GM12878 (cell line): ENCODE measurements at regions not wholly inside any gene's neighbourhood (a gene's known extent, or its start where the extent isn't known, plus 50 kb on each side); places are given as distances from the start of the nearest gene placed in this dataset.

ENCODE experiments used
- CREB1 ChIP-seq: IDR thresholded peaks from 2 replicates; pipeline ENCODE4 v1.6.1; 2012; ENCODE audit warnings: low read depth, mild to moderate bottlenecking, inconsistent platforms
- EED ChIP-seq: sonication (generic); IDR thresholded peaks from 2 replicates; pipeline ENCODE4 v1.6.1; 2016; ENCODE audit warnings: antibody characterized with exemption, low read depth
- EZH2 ChIP-seq: IDR thresholded peaks from 2 replicates; pipeline ENCODE4 v1.6.1; 2012; ENCODE audit warnings: low read depth, mild to moderate bottlenecking, control low read depth, inconsistent platforms, low read length, borderline replicate concordance; ENCODE audit not compliant: control insufficient read depth
- HDGF ChIP-seq: fragments of 450-650 bp; IDR thresholded peaks from 2 replicates; pipeline ENCODE4 v1.6.1; 2016; ENCODE audit warnings: antibody characterized with exemption
- IKZF1 ChIP-seq: fragments of 450-650 bp; conservative IDR thresholded peaks from 2 replicates; pipeline ENCODE4 v1.6.1; 2017; ENCODE audit warnings: antibody characterized with exemption, mild to moderate bottlenecking
- IRF4 ChIP-seq: IDR thresholded peaks from 2 replicates; pipeline ENCODE4 v1.6.1; 2011; ENCODE audit warnings: low read depth, low read length
- MTA2 ChIP-seq: fragments of 450-650 bp; IDR thresholded peaks from 2 replicates; pipeline ENCODE4 v1.6.1; 2016; ENCODE audit warnings: low read depth, mild to moderate bottlenecking, moderate library complexity
- MTA3 ChIP-seq: IDR thresholded peaks from 2 replicates; pipeline ENCODE4 v1.6.1; 2012; ENCODE audit warnings: low read length, inconsistent platforms, borderline replicate concordance
- NFIC ChIP-seq: IDR thresholded peaks from 2 replicates; pipeline ENCODE4 v1.6.1; 2012; ENCODE audit warnings: low read depth, mild to moderate bottlenecking, inconsistent platforms, low read length, moderate library complexity
- NR2C1 ChIP-seq: fragments of 450-650 bp; IDR thresholded peaks from 2 replicates; pipeline ENCODE4 v1.6.1; 2017; ENCODE audit warnings: antibody characterized with exemption, mild to moderate bottlenecking, moderate library complexity
- NR2C2 ChIP-seq: IDR thresholded peaks from 2 replicates; pipeline ENCODE4 v1.6.1; 2011; ENCODE audit warnings: borderline replicate concordance, low read depth; ENCODE audit not compliant: control insufficient read depth, insufficient read length
- PBX3 ChIP-seq: IDR thresholded peaks from 2 replicates; pipeline ENCODE4 v1.6.1; 2011; ENCODE audit warnings: mild to moderate bottlenecking, low read depth, low read length, moderate library complexity; ENCODE audit not compliant: insufficient replicate concordance
- PKNOX1 ChIP-seq: fragments of 450-650 bp; IDR thresholded peaks from 2 replicates; pipeline ENCODE4 v1.6.1; 2016; ENCODE audit warnings: mild to moderate bottlenecking
- SMAD1 ChIP-seq: fragments of 450-650 bp; IDR thresholded peaks from 2 replicates; pipeline ENCODE4 v1.6.1; 2018; ENCODE audit warnings: mild to moderate bottlenecking, low read depth; ENCODE audit not compliant: partially characterized antibody
- SREBF1 ChIP-seq: IDR thresholded peaks from 2 replicates; pipeline ENCODE4 v1.6.1; 2012; ENCODE audit warnings: mild to moderate bottlenecking, low read length
- SRF ChIP-seq, 2 experiments: IDR thresholded peaks; 2 replicates each; pipeline ENCODE4 v1.6.1; 2011; ENCODE audit warnings: low read depth in 2 of 2, low read length in 2 of 2, mild to moderate bottlenecking in 1 of 2, moderate library complexity in 1 of 2
- TAF1 ChIP-seq: IDR thresholded peaks from 2 replicates; pipeline ENCODE4 v1.6.1; 2011; ENCODE audit warnings: mild to moderate bottlenecking, low read depth, low read length, borderline replicate concordance
- TCF7 ChIP-seq: IDR thresholded peaks from 2 replicates; pipeline ENCODE4 v1.6.1; 2014; ENCODE audit warnings: antibody characterized with exemption, borderline replicate concordance
- ZZZ3 ChIP-seq: IDR thresholded peaks from 2 replicates; pipeline ENCODE4 v1.6.1; 2011; ENCODE audit warnings: low read depth; ENCODE audit not compliant: control insufficient read depth, insufficient read length
- TF ChIP-seq, protein P1 (sequence below): fragments of 450-650 bp; formaldehyde crosslinking; IDR thresholded peaks from 2 replicates; pipeline ENCODE4 v1.5.0; 2022; ENCODE audit warnings: mild to moderate bottlenecking, missing genetic modification characterization
- TF ChIP-seq, protein P2 (sequence below): fragments of 450-650 bp; IDR thresholded peaks from 2 replicates; pipeline ENCODE4 v1.6.1; 2016; ENCODE audit warnings: mild to moderate bottlenecking

- TF ChIP-seq, protein P1, sequence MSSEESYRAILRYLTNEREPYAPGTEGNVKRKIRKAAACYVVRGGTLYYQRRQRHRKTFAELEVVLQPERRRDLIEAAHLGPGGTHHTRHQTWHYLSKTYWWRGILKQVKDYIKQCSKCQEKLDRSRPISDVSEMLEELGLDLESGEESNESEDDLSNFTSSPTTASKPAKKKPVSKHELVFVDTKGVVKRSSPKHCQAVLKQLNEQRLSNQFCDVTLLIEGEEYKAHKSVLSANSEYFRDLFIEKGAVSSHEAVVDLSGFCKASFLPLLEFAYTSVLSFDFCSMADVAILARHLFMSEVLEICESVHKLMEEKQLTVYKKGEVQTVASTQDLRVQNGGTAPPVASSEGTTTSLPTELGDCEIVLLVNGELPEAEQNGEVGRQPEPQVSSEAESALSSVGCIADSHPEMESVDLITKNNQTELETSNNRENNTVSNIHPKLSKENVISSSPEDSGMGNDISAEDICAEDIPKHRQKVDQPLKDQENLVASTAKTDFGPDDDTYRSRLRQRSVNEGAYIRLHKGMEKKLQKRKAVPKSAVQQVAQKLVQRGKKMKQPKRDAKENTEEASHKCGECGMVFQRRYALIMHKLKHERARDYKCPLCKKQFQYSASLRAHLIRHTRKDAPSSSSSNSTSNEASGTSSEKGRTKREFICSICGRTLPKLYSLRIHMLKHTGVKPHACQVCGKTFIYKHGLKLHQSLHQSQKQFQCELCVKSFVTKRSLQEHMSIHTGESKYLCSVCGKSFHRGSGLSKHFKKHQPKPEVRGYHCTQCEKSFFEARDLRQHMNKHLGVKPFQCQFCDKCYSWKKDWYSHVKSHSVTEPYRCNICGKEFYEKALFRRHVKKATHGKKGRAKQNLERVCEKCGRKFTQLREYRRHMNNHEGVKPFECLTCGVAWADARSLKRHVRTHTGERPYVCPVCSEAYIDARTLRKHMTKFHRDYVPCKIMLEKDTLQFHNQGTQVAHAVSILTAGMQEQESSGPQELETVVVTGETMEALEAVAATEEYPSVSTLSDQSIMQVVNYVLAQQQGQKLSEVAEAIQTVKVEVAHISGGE (CRISPR knock-in tag) = no peak
- no peak for TF ChIP-seq ZZZ3
- TF ChIP-seq SRF (IDR thresholded peaks at IDR 0.05; ENCODE audit: low read depth in 2 of 2, low read length in 2 of 2) = no peak
- TF ChIP-seq IRF4 = no peak
- TF ChIP-seq MTA2 = 0 out of 2 replicates have a peak, but pooled peaks have one; percentile 27
- TF ChIP-seq SREBF1 = no peak
- TF ChIP-seq PBX3 = no peak
- TF ChIP-seq NR2C1 = no peak
- TF ChIP-seq EZH2 = no peak
- peak; percentile 84; the same call in 1 of the 2 replicates for TF ChIP-seq NFIC
- TF ChIP-seq SMAD1 = no peak
- TF ChIP-seq TCF7 = no peak
- no peak for TF ChIP-seq HDGF
- TF ChIP-seq, protein P2, sequence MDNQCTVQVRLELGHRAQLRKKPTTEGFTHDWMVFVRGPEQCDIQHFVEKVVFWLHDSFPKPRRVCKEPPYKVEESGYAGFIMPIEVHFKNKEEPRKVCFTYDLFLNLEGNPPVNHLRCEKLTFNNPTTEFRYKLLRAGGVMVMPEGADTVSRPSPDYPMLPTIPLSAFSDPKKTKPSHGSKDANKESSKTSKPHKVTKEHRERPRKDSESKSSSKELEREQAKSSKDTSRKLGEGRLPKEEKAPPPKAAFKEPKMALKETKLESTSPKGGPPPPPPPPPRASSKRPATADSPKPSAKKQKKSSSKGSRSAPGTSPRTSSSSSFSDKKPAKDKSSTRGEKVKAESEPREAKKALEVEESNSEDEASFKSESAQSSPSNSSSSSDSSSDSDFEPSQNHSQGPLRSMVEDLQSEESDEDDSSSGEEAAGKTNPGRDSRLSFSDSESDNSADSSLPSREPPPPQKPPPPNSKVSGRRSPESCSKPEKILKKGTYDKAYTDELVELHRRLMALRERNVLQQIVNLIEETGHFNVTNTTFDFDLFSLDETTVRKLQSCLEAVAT = no peak
- peak; percentile 63; the same call in 1 of the 2 replicates for TF ChIP-seq CREB1
- TF ChIP-seq PKNOX1 = no peak
- TF ChIP-seq MTA3 = no peak
- 0 out of 2 replicates have a peak, but pooled peaks have one; percentile 18 for TF ChIP-seq IKZF1
- no peak for TF ChIP-seq EED
- TF ChIP-seq TAF1 = no peak
- no peak for TF ChIP-seq NR2C2
Observed at GRCh38 chr13:39196965-39197646, 158.8 kb downstream of the NHLRC3 start (continued).
